Omental fat pad (tissue), 3 donors: ENCODE measurements at regions not wholly inside any gene's neighbourhood (a gene's known extent, or its start where the extent isn't known, plus 50 kb on each side); places are given as distances from the start of the nearest gene placed in this dataset.

Source experiments
- ATAC-seq: fragments of 150-250 bp; one replicate; pipeline ENCODE4 v1.9.1; 2016; ENCODE audit warnings: mild to moderate bottlenecking, moderate library complexity; ENCODE audit not compliant: low FRiP score
- DNase-seq: peaks from one replicate; pipeline ENCODE4 v3.0.0-alpha.2; 2019; ENCODE audit warnings: low spot score
- TF ChIP-seq, protein P1 (sequence below), 3 donors: fragments of 450-650 bp; IDR thresholded peaks; one replicate each; pipeline ENCODE4 v1.5.1; 2016 to 2017; ENCODE audit warnings: antibody characterized with exemption in 3 of 3, mild to moderate bottlenecking in 3 of 3, moderate library complexity in 2 of 3

DNA sequence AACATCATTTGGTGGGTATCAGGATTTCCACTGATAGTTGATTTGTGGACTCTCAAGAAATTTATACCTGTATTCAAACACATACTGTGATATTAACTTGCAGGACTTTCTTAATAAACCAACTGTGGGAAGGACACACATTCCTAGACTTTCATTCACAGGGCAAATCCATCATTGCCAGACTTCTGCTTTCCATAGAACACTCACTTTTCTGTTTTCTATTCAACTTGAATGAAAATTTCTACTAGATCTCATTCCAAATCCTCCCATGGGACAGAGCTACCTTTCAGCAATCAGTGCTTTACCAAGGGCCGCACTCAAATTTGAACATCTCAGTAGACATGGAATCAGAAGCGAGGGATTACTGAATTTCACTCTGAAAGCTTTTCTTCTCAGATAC, 612.5 kb downstream of the IRS1 start:
- TF ChIP-seq, protein P1, sequence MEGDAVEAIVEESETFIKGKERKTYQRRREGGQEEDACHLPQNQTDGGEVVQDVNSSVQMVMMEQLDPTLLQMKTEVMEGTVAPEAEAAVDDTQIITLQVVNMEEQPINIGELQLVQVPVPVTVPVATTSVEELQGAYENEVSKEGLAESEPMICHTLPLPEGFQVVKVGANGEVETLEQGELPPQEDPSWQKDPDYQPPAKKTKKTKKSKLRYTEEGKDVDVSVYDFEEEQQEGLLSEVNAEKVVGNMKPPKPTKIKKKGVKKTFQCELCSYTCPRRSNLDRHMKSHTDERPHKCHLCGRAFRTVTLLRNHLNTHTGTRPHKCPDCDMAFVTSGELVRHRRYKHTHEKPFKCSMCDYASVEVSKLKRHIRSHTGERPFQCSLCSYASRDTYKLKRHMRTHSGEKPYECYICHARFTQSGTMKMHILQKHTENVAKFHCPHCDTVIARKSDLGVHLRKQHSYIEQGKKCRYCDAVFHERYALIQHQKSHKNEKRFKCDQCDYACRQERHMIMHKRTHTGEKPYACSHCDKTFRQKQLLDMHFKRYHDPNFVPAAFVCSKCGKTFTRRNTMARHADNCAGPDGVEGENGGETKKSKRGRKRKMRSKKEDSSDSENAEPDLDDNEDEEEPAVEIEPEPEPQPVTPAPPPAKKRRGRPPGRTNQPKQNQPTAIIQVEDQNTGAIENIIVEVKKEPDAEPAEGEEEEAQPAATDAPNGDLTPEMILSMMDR (IDR thresholded peaks at IDR 0.05), result no peak
- ATAC-seq (no peak), DNase-seq (no peak)

DNA sequence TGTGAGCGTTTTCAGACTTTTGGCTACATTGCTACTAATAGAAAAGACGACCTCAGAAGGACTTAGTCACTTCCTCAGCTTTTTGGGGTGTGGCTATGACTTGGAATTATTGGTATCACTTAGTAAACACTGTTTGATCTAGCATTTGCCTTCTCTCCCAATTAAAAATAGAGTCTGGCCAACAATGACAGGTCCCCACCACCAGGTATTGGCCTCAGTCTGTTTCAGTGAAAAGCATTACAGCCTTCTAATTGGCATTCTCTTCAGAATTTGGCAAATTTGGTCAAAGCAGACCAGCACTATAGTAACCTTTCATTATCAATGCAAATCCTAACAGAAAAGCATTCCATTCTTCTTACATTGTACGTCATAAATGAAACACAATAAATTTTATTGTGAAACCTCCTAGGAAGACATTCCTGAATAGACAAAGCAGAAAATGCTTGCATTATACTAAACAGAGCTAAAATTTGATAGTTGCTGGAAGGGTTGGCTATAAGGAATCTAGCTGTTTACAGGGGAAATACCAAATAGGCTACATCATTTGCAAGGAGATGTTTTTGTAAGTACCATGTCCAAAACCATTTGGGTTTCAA, 613.9 kb downstream of the IRS1 start:
- TF ChIP-seq, protein P1 (IDR thresholded peaks at IDR 0.05), result no peak
- ATAC-seq (peak; percentile 50), DNase-seq (no peak)

DNA sequence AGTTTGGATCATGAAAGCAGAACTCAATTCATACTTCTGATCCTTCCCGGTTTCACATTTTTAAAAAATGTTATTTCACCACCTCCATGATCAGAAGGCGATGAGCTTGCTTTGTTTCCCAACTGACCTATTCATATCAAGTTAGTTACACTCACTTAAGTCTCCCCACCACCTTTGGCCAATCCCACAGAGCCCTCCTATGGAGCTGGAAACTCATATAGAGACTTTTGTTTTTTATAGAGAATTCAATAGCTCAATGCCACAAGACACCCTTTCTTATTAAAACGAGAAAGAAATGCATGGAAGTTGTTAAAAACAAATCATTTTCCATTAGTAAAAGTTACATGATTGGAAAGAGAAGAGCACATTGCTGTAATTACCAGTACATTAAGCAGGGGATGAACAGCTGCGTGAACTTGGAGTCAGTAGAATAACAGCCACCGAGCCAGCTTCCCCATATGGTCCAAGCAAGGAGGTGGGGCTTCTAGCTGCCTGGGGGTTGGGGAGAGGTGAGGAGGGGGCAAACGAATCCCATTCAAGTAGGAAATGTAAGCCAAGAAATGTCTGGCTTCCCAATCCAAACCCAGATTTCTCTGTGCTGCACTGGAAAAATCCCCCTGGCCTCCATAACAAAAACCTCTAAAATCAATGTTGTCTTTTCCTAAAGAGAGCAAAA, 614.5 kb downstream of the IRS1 start:
- DNase-seq, result no peak
- no peak for ATAC-seq
- TF ChIP-seq, protein P1 (IDR thresholded peaks at IDR 0.05), result no peak

DNA sequence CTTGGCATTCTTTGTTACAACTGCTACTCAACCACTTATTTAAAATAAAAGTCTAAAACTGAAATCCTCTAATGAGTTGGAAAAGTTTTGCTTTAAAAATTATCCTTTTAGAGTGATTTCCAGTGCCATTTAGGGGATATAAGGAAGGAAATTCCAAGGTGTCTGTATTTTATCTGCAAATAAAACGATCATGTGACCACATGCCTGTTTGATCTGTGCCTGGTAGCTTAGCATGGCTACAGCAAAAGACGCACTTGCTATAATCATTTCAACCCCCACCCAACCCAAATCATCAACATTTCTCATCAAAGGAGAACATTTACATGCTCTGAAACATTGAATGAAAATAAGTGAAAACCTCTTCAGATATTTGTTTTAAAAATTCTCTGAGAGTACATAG, 615.1 kb downstream of the IRS1 start:
- ATAC-seq (no peak), DNase-seq (no peak)
- TF ChIP-seq, protein P1 (IDR thresholded peaks at IDR 0.05), result no peak

DNA sequence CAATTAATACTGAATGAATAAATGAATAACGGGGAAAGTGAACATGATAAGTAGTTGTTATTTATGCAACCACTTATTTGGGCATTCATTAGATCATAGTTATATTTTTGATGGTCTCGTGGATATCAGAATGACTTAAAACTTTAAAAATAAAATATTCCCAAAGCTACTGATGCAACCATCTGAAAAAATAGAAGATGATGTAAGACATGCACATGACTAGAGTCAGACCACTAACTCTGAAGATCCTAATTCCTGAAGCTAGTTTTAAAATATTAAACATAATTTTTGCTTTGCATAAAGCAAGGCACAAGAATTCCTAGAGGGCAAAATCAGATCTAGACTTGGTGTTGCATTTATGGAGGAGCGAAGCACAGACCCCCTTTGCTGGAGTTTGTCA, 616.1 kb downstream of the IRS1 start:
- ATAC-seq (no peak), DNase-seq (no peak)
- TF ChIP-seq, protein P1 (IDR thresholded peaks at IDR 0.05), result no peak

DNA sequence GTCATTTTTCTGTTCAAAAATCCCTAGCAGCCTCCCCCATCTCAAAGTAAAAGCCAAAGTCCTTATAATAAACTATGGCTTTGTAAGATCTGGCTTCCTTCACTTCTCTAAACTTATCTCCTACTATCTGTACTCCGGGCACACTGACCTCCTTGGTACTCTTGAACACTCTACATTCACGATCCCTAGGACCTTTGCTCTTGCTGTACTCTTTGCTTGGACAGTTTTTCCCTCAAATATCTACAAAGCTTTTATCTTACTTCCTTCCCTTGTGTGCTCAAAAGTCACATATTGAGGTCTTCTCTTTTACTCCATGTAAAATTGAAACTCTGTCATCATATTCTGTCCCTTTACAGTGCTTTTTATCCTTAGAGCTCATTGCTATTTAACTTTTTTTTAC, 616.6 kb downstream of the IRS1 start:
- TF ChIP-seq, protein P1 (IDR thresholded peaks at IDR 0.05), result no peak
- no peak for ATAC-seq
- no peak for DNase-seq

DNA sequence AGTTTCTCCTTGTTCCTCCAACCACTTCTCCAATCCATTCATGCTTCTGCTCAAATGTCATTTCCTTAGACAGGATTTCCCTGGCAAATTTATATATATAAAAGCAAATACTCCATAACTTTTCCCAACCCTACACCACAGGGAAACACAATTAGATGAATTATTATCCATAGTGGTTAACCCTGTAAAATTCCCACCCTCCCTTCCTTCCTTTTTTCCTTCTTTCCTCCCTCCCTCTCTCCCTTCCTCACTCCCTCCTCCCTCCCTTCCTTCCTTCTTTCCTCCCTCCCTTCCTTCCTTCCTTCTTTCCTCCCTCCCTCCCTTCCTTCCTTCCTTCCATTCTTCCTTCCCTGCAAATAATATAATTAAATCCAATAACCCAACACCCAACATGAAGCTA, 617.7 kb downstream of the IRS1 start:
- DNase-seq (no peak), ATAC-seq (no peak)
- TF ChIP-seq, protein P1 (IDR thresholded peaks at IDR 0.05), result no peak
